GM18873 (cell line): ENCODE measurements at regions not wholly inside any gene's neighbourhood (a gene's known extent, or its start where the extent isn't known, plus 50 kb on each side); places are given as distances from the start of the nearest gene placed in this dataset.

Source experiments
- ATAC-seq: cut with Tn5 transposase; IDR thresholded peaks from one replicate; pipeline ENCODE4 v1.9.1; 2021; ENCODE audit warnings: mild to moderate bottlenecking, moderate library complexity, moderate number of reproducible peaks; ENCODE audit not compliant: unreplicated experiment, low FRiP score

GRCh38 chr22:48173773-48174160, 1411.3 kb downstream of the TBC1D22A start:
- ATAC-seq = no peak

GRCh38 chr22:48173061-48173772, 1410.8 kb downstream of the TBC1D22A start:
- no peak for ATAC-seq

- no peak for ATAC-seq
These were observed 1408.8 kb downstream of the TBC1D22A start for GRCh38 chr22:48171271-48171691.

GRCh38 chr22:48169227-48169626, 1406.8 kb downstream of the TBC1D22A start:
- ATAC-seq = no peak

- ATAC-seq = no peak
These were observed 1404.8 kb downstream of the TBC1D22A start for GRCh38 chr22:48167238-48167637.

GRCh38 chr22:48161298-48161697, 1398.8 kb downstream of the TBC1D22A start:
- no peak for ATAC-seq

- no peak for ATAC-seq
These were observed 1395.2 kb downstream of the TBC1D22A start for GRCh38 chr22:48157676-48158075.

- ATAC-seq = no peak
These were observed 1394.3 kb downstream of the TBC1D22A start for GRCh38 chr22:48156603-48157355.

- ATAC-seq = no peak
These were observed 1393.0 kb downstream of the TBC1D22A start for GRCh38 chr22:48155446-48155845.

- no peak for ATAC-seq
These were observed 1392.4 kb downstream of the TBC1D22A start for GRCh38 chr22:48154943-48155240.

GRCh38 chr22:48154169-48154942, 1391.9 kb downstream of the TBC1D22A start:
- ATAC-seq = no peak

- no peak for ATAC-seq
These were observed 1391.3 kb downstream of the TBC1D22A start for GRCh38 chr22:48153726-48154125.

- ATAC-seq = no peak
These were observed 1390.5 kb downstream of the TBC1D22A start for GRCh38 chr22:48152916-48153315.

- no peak for ATAC-seq
These were observed 1389.8 kb downstream of the TBC1D22A start for GRCh38 chr22:48152164-48152775.

GRCh38 chr22:48151641-48152040, 1389.2 kb downstream of the TBC1D22A start:
- no peak for ATAC-seq

- no peak for ATAC-seq
These were observed 1385.4 kb downstream of the TBC1D22A start for GRCh38 chr22:48147831-48148230.

- ATAC-seq = no peak
These were observed 1385.0 kb downstream of the TBC1D22A start for GRCh38 chr22:48147404-48147803.

GRCh38 chr22:48146426-48146825, 1384.0 kb downstream of the TBC1D22A start:
- no peak for ATAC-seq

- ATAC-seq = no peak
These were observed 1383.3 kb downstream of the TBC1D22A start for GRCh38 chr22:48145738-48146137.

GRCh38 chr22:48144318-48144717, 1381.9 kb downstream of the TBC1D22A start:
- no peak for ATAC-seq

GRCh38 chr22:48143856-48144255, 1381.4 kb downstream of the TBC1D22A start:
- no peak for ATAC-seq
